CD4-positive, alpha-beta T cell (primary cell): ENCODE measurements at regions not wholly inside any gene's neighbourhood (a gene's known extent, or its start where the extent isn't known, plus 50 kb on each side); places are given as distances from the start of the nearest gene placed in this dataset.

Source experiments
- ATAC-seq: fragments of 200-7000 bp; cut with Tn5 transposase; one replicate; pipeline ENCODE4 v1.10.0; 2022; ENCODE audit warnings: mild to moderate bottlenecking; ENCODE audit not compliant: poor library complexity
- CTCF ChIA-PET: fragments of 350-600 bp; sonication (Branson Sonifier 250); formaldehyde crosslinking; loops from one replicate; lab custom pipeline; 2021; ENCODE audit warnings: antibody characterized with exemption, inconsistent platforms; lab: Charles Lee
- POLR2A ChIA-PET: fragments of 350-600 bp; sonication (Branson Sonifier 250); formaldehyde crosslinking; loops from one replicate; lab custom pipeline; 2021; ENCODE audit warnings: antibody characterized with exemption, inconsistent platforms; lab: Charles Lee
- DNase-seq, 14 experiments: peaks; one replicate each; pipeline ENCODE4 v3.0.0-alpha.2; 2013 to 2020; ENCODE audit warnings: mixed read lengths in 2 of 14
- H3K27ac ChIP-seq, 2 donors: one replicate each; pipeline versions ENCODE4 v1.5.1 to v1.7.0; 2013; ENCODE audit warnings: low read length in 2 of 2, low read depth in 1 of 2, mild to moderate bottlenecking in 1 of 2
- H3K27me3 ChIP-seq, 2 experiments: 1 replicate in 1 of 2; 2 replicates in 1 of 2; pipeline versions ENCODE4 v1.6.1 to v1.7.0; 2013; ENCODE audit warnings: low read length in 2 of 2, control low read depth in 1 of 2, mild to moderate bottlenecking in 1 of 2, moderate library complexity in 1 of 2; ENCODE audit not compliant: insufficient read depth in 2 of 2, control insufficient read depth in 1 of 2
- H3K36me3 ChIP-seq: one replicate; pipeline ENCODE4 v1.6.1; 2013; ENCODE audit warnings: low read length, control low read depth; ENCODE audit not compliant: insufficient read depth
- H3K4me1 ChIP-seq: one replicate; pipeline ENCODE4 v1.6.1; 2013; ENCODE audit warnings: low read length, control low read depth; ENCODE audit not compliant: insufficient read depth
- H3K4me3 ChIP-seq: one replicate; pipeline ENCODE4 v1.5.1; 2013; ENCODE audit warnings: mild to moderate bottlenecking, low read length, moderate library complexity
- H3K9me3 ChIP-seq, 2 experiments: 1 replicate in 1 of 2; 2 replicates in 1 of 2; pipeline versions ENCODE4 v1.6.1 to v1.7.0; 2013; ENCODE audit warnings: low read length in 2 of 2, mild to moderate bottlenecking in 2 of 2, control low read depth in 1 of 2, moderate library complexity in 1 of 2; ENCODE audit not compliant: control insufficient read depth in 1 of 2, insufficient read depth in 1 of 2
- H3K27ac Mint-ChIP-seq: one replicate; pipeline ENCODE4 v1.8.0; 2020; ENCODE audit warnings: mixed read lengths
- H3K27me3 Mint-ChIP-seq: one replicate; pipeline ENCODE4 v1.8.0; 2021; ENCODE audit warnings: mixed read lengths
- H3K36me3 Mint-ChIP-seq: one replicate; pipeline ENCODE4 v1.8.0; 2021; ENCODE audit warnings: low read depth, mixed read lengths
- H3K4me1 Mint-ChIP-seq: one replicate; pipeline ENCODE4 v1.8.0; 2021; ENCODE audit warnings: low read depth, mixed read lengths
- H3K4me3 Mint-ChIP-seq: one replicate; pipeline ENCODE4 v1.8.0; 2020; ENCODE audit warnings: mild to moderate bottlenecking, mixed read lengths
- H3K9me3 Mint-ChIP-seq: one replicate; pipeline ENCODE4 v1.8.0; 2020; ENCODE audit warnings: mixed read lengths
- intact Hi-C, 2 experiments: fragments of 100-400 bp; cut with DNase I in 1 of 2; cut with micrococcal nuclease in 1 of 2; formaldehyde crosslinking; loops; one replicate each; pipeline versions ENCODE4 v1.15.1 to v1.9.0; 2023 to 2025; cut with DNase I, micrococcal nuclease
- TF ChIP-seq, protein P1 (sequence below): fragments of 200-600 bp; IDR thresholded peaks from one replicate; pipeline ENCODE4 v1.8.0; 2022; ENCODE audit warnings: antibody characterized with exemption, mild to moderate bottlenecking

DNA sequence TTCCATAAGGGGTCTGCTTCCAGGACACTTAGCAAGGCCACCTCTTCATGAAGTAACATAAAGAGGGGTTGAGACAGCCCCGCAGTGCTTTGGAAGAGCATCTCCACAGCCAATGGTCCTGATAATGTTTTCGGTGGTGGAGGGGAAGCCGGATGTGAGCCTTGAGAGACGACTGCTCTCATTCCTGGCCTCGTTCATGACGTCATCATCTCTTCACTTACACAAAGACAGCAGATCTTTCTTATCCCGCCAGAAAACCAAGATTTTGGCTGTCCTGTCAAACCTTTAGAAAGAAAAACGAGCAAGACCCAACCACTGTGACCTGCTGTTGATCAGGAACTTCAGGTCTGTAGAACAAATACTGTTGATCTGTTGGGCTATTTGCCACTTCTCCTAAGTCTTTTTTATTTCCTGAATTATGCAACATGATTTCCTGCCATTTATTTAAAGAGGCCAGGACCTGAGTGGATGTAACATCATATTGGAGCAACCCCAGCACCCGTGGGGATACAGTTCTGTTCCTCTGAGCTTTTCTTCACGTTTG, 89.0 kb upstream of the IRX2 start:
- POLR2A ChIA-PET: no interaction called here
- Mint-ChIP-seq H3K4me1 (no peaks in the 10 kb centered on the region), H3K27ac (no peak overlapping the region), H3K27me3 (peaks cover 2% of the 10 kb centered on the region), H3K36me3 (no peaks in the 10 kb centered on the region), H3K4me3 (no peak overlapping the region), H3K9me3 (no peaks in the 10 kb centered on the region)
- CTCF ChIA-PET: no interaction called here
- no peak overlapping the region for H3K27ac ChIP-seq
- H3K4me1 ChIP-seq: no peaks in the 10 kb centered on the region
- no peak for ATAC-seq
- H3K4me3 ChIP-seq: no peak overlapping the region
- H3K27me3 ChIP-seq: no peaks in the 10 kb centered on the region
- no peaks in the 10 kb centered on the region for H3K36me3 ChIP-seq
- peaks cover 0 to 5% of the 10 kb centered on the region in 2 experiments for H3K9me3 ChIP-seq
- TF ChIP-seq, protein P1, sequence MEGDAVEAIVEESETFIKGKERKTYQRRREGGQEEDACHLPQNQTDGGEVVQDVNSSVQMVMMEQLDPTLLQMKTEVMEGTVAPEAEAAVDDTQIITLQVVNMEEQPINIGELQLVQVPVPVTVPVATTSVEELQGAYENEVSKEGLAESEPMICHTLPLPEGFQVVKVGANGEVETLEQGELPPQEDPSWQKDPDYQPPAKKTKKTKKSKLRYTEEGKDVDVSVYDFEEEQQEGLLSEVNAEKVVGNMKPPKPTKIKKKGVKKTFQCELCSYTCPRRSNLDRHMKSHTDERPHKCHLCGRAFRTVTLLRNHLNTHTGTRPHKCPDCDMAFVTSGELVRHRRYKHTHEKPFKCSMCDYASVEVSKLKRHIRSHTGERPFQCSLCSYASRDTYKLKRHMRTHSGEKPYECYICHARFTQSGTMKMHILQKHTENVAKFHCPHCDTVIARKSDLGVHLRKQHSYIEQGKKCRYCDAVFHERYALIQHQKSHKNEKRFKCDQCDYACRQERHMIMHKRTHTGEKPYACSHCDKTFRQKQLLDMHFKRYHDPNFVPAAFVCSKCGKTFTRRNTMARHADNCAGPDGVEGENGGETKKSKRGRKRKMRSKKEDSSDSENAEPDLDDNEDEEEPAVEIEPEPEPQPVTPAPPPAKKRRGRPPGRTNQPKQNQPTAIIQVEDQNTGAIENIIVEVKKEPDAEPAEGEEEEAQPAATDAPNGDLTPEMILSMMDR: no peak
- no peak for DNase-seq
- intact Hi-C loops: no loop called here

GRCh38 chr5:2836133-2836532, 84.7 kb upstream of the IRX2 start:
- intact Hi-C loops: no loop called here
- Histone ChIP-seq H3K4me3 (no peak overlapping the region), H3K4me1 (no peaks in the 10 kb centered on the region), H3K27ac (no peak overlapping the region), H3K9me3 (peaks cover 0 to 12% of the 10 kb centered on the region in 2 experiments), H3K27me3 (no peaks in the 10 kb centered on the region), H3K36me3 (no peaks in the 10 kb centered on the region)
- DNase-seq: no peak
- TF ChIP-seq, protein P1: no peak
- Mint-ChIP-seq H3K4me3 (no peak overlapping the region), H3K9me3 (no peaks in the 10 kb centered on the region), H3K36me3 (no peaks in the 10 kb centered on the region), H3K27me3 (peaks cover 6% of the 10 kb centered on the region), H3K27ac (no peak overlapping the region), H3K4me1 (no peaks in the 10 kb centered on the region)
- POLR2A ChIA-PET: no interaction called here
- CTCF ChIA-PET: no interaction called here
- no peak for ATAC-seq

DNA sequence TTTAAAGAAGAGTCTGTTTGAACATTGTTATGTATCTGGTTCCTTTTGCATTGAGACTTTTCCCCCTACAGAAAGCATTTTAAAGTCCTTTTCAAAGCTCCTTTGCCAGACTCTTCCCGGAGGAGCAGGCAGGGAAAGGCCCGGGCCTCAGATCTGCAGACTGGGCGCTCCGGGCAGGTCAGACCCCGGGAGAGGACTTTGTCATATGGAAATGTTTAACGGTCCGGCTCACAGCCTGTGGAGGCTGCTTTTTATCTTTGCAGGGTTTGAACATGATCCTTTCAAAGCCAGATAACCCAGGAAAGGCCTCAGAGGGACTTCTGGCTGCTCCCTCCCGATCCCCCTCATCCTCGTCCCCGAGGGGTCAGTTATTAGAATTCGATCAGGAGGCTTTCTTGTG, 82.1 kb upstream of the IRX2 start:
- ATAC-seq: no peak
- no peaks in the 10 kb centered on the region for H3K27me3 ChIP-seq
- no peaks in the 10 kb centered on the region for H3K4me1 ChIP-seq
- Mint-ChIP-seq H3K9me3 (peaks cover 4% of the 10 kb centered on the region), H3K36me3 (no peaks in the 10 kb centered on the region), H3K27me3 (peaks cover 6% of the 10 kb centered on the region), H3K4me1 (no peaks in the 10 kb centered on the region), H3K27ac (no peak overlapping the region), H3K4me3 (no peak overlapping the region)
- H3K27ac ChIP-seq: no peak overlapping the region
- intact Hi-C loops: no loop called here
- no peak overlapping the region for H3K4me3 ChIP-seq
- CTCF ChIA-PET: no interaction called here
- no peaks in the 10 kb centered on the region for H3K36me3 ChIP-seq
- TF ChIP-seq, protein P1: no peak
- H3K9me3 ChIP-seq: peaks cover 0 to 16% of the 10 kb centered on the region in 2 experiments
- POLR2A ChIA-PET: no interaction called here
- no peak for DNase-seq
